Nephron (organoid): ENCODE measurements at regions not wholly inside any gene's neighbourhood (a gene's known extent, or its start where the extent isn't known, plus 50 kb on each side); places are given as distances from the start of the nearest gene placed in this dataset.

Experiments used
- H3K27ac Mint-ChIP-seq, 3 experiments: 2 replicates each; pipeline ENCODE4 v1.8.0; 2020; ENCODE audit warnings: mixed read lengths in 3 of 3, mild to moderate bottlenecking in 2 of 3, moderate library complexity in 1 of 3
- H3K27me3 Mint-ChIP-seq: 2 replicates; pipeline ENCODE4 v1.8.0; 2021; ENCODE audit warnings: low read depth, mild to moderate bottlenecking, moderate library complexity, mixed read lengths
- H3K36me3 Mint-ChIP-seq: 2 replicates; pipeline ENCODE4 v1.8.0; 2020; ENCODE audit warnings: low read depth, mixed read lengths
- H3K4me1 Mint-ChIP-seq: 2 replicates; pipeline ENCODE4 v1.8.0; 2020; ENCODE audit warnings: mixed read lengths
- H3K4me3 Mint-ChIP-seq, 3 experiments: 2 replicates each; pipeline ENCODE4 v1.8.0; 2020; ENCODE audit warnings: mild to moderate bottlenecking in 3 of 3, mixed read lengths in 3 of 3, moderate library complexity in 2 of 3
- H3K9me3 Mint-ChIP-seq: 2 replicates; pipeline ENCODE4 v1.8.0; 2020; ENCODE audit warnings: mixed read lengths
- CTCF ChIP-seq, 3 experiments: fragments of 200-600 bp; sonication (generic); IDR thresholded peaks; one replicate each; pipeline ENCODE4 v1.5.0; 2021; ENCODE audit warnings: antibody characterized with exemption in 3 of 3; ENCODE audit not compliant: unreplicated experiment in 3 of 3

GRCh38 chr16:47854737-47855136 lies 301.1 kb downstream of the ABCC12 start:
- no peaks in the 10 kb centered on the region for H3K4me1 Mint-ChIP-seq
- H3K4me3 Mint-ChIP-seq = no peak overlapping the region
- H3K36me3 Mint-ChIP-seq = no peaks in the 10 kb centered on the region
- H3K27ac Mint-ChIP-seq = no peak overlapping the region
- no peak for TF ChIP-seq CTCF (IDR thresholded peaks at IDR 0.05; ENCODE audit: unreplicated experiment in 3 of 3)
- H3K9me3 Mint-ChIP-seq = no peaks in the 10 kb centered on the region
- peaks cover 25% of the 10 kb centered on the region for H3K27me3 Mint-ChIP-seq

GRCh38 chr16:47852991-47853390 lies 302.8 kb downstream of the ABCC12 start:
- Mint-ChIP-seq H3K27ac (no peak overlapping the region), H3K27me3 (peaks cover 17% of the 10 kb centered on the region), H3K4me3 (no peak overlapping the region), H3K9me3 (no peaks in the 10 kb centered on the region), H3K36me3 (no peaks in the 10 kb centered on the region), H3K4me1 (no peaks in the 10 kb centered on the region)
- no peak for TF ChIP-seq CTCF (IDR thresholded peaks at IDR 0.05; ENCODE audit: unreplicated experiment in 3 of 3)

GRCh38 chr16:47851146-47851545 lies 304.6 kb downstream of the ABCC12 start:
- no peaks in the 10 kb centered on the region for H3K4me1 Mint-ChIP-seq
- TF ChIP-seq CTCF (IDR thresholded peaks at IDR 0.05; ENCODE audit: unreplicated experiment in 3 of 3) = no peak
- no peaks in the 10 kb centered on the region for H3K36me3 Mint-ChIP-seq
- no peaks in the 10 kb centered on the region for H3K9me3 Mint-ChIP-seq
- no peak overlapping the region for H3K27ac Mint-ChIP-seq
- no peak overlapping the region for H3K4me3 Mint-ChIP-seq
- peaks cover 17% of the 10 kb centered on the region for H3K27me3 Mint-ChIP-seq

- Mint-ChIP-seq H3K36me3 (no peaks in the 10 kb centered on the region), H3K27ac (no peak overlapping the region), H3K9me3 (no peaks in the 10 kb centered on the region), H3K27me3 (peaks cover 12% of the 10 kb centered on the region), H3K4me1 (no peaks in the 10 kb centered on the region), H3K4me3 (no peak overlapping the region)
- no peak for TF ChIP-seq CTCF (IDR thresholded peaks at IDR 0.05; ENCODE audit: unreplicated experiment in 3 of 3)
Observed at GRCh38 chr16:47849736-47850135, 306.1 kb downstream of the ABCC12 start.

- TF ChIP-seq CTCF (IDR thresholded peaks at IDR 0.05; ENCODE audit: unreplicated experiment in 3 of 3) = no peak
Observed at GRCh38 chr16:47848421-47849109, 307.2 kb downstream of the ABCC12 start.

More at GRCh38 chr16:47848421-47849109, 307.2 kb downstream of the ABCC12 start:
- Mint-ChIP-seq H3K4me1 (no peaks in the 10 kb centered on the region), H3K4me3 (no peak overlapping the region), H3K36me3 (no peaks in the 10 kb centered on the region), H3K9me3 (no peaks in the 10 kb centered on the region), H3K27ac (no peak overlapping the region), H3K27me3 (peaks cover 6% of the 10 kb centered on the region)
